ENCODE measurements at regions not wholly inside any gene's neighbourhood (a gene's known extent, or its start where the extent isn't known, plus 50 kb on each side); places are given as distances from the start of the nearest gene placed in this dataset.

GRCh38 chr6:168128631-168129291 is 49.7 kb upstream of the FRMD1 start:
- TF ChIP-seq, protein P1, sequence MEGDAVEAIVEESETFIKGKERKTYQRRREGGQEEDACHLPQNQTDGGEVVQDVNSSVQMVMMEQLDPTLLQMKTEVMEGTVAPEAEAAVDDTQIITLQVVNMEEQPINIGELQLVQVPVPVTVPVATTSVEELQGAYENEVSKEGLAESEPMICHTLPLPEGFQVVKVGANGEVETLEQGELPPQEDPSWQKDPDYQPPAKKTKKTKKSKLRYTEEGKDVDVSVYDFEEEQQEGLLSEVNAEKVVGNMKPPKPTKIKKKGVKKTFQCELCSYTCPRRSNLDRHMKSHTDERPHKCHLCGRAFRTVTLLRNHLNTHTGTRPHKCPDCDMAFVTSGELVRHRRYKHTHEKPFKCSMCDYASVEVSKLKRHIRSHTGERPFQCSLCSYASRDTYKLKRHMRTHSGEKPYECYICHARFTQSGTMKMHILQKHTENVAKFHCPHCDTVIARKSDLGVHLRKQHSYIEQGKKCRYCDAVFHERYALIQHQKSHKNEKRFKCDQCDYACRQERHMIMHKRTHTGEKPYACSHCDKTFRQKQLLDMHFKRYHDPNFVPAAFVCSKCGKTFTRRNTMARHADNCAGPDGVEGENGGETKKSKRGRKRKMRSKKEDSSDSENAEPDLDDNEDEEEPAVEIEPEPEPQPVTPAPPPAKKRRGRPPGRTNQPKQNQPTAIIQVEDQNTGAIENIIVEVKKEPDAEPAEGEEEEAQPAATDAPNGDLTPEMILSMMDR (conservative IDR thresholded peaks at IDR 0.05; ENCODE audit: low read depth, low read length), result no peak
- no peak overlapping the region for H3K4me3 ChIP-seq (ENCODE audit: low read depth, low read length)
- no peak for DNase-seq (ENCODE audit: low read depth)
